A549 (cell line): ENCODE measurements at regions not wholly inside any gene's neighbourhood (a gene's known extent, or its start where the extent isn't known, plus 50 kb on each side); places are given as distances from the start of the nearest gene placed in this dataset.

Experiments
- ATAC-seq, 2 experiments: fragments of 200-7000 bp in 1 of 2; fragments of >200 bp in 1 of 2; cut with Nextera tagmentation in 1 of 2; cut with Tn5 transposase in 1 of 2; 3 replicates each; pipeline versions ENCODE4 v1.8.0 to v1.9.1; 2018 to 2020; ENCODE audit warnings: mild to moderate bottlenecking in 1 of 2, moderate library complexity in 1 of 2
- CTCF ChIA-PET: fragments of 300-600 bp; sonication (Branson Sonifier 250); formaldehyde crosslinking; extraction: SDS; loops from one replicate; lab custom pipeline; 2021; ENCODE audit warnings: antibody characterized with exemption, inconsistent platforms; lab: Yijun Ruan, JAX
- POLR2A ChIA-PET: fragments of 350-600 bp; formaldehyde crosslinking; extraction: SDS; loops from one replicate; lab custom pipeline; 2021; ENCODE audit warnings: antibody characterized with exemption, inconsistent platforms; lab: Yijun Ruan, JAX
- DNase-seq, 2 experiments: peaks; one replicate each; pipeline versions ENCODE4 v3.0.0 to v3.0.0-alpha.2; 2011 to 2016; ENCODE audit warnings: low read depth in 1 of 2, low spot score in 1 of 2
- FAIRE-seq: peaks from 2 replicates; lab custom pipeline; 2011; peaks lifted over from hg19 to GRCh38; lab: Jason Lieb, UNC
- H3K27ac ChIP-seq, 2 experiments: fragments of >200 bp; sonication (Bioruptor Twin); formaldehyde crosslinking; 3 replicates each; pipeline ENCODE4 v1.5.1; 2016 to 2017
- H3K4me1 ChIP-seq: fragments of >200 bp; sonication (Bioruptor Twin); formaldehyde crosslinking; 3 replicates; pipeline ENCODE4 v1.6.1; 2016
- H3K4me2 ChIP-seq: fragments of >200 bp; sonication (Bioruptor Twin); formaldehyde crosslinking; 3 replicates; pipeline ENCODE4 v1.6.1; 2016
- H3K4me3 ChIP-seq: fragments of >200 bp; sonication (Bioruptor Twin); formaldehyde crosslinking; 3 replicates; pipeline ENCODE4 v1.5.1; 2016
- H3K9me3 ChIP-seq: fragments of >200 bp; sonication (Bioruptor Twin); formaldehyde crosslinking; 3 replicates; pipeline ENCODE4 v1.6.1; 2016
- CBX2 ChIP-seq: fragments of 200-600 bp; sonication (generic); IDR thresholded peaks from 2 replicates; pipeline ENCODE4 v1.6.1; 2016; ENCODE audit warnings: low read depth, mild to moderate bottlenecking, borderline replicate concordance
- CEBPB ChIP-seq, 2 experiments: fragments of >200 bp in 1 of 2; sonication (Bioruptor Twin) in 1 of 2; formaldehyde crosslinking in 1 of 2; IDR thresholded peaks; 2 replicates each; pipeline ENCODE4 v1.6.1; 2012 to 2016
- EHF ChIP-seq: fragments of 250-450 bp; sonication (Bioruptor Pico); IDR thresholded peaks from 2 replicates; pipeline ENCODE4 v1.5.0; 2020; ENCODE audit warnings: mild to moderate bottlenecking
- HOXA7 ChIP-seq: fragments of 250-450 bp; sonication (Bioruptor Pico); IDR thresholded peaks from 2 replicates; pipeline ENCODE4 v1.5.0; 2020; ENCODE audit warnings: mild to moderate bottlenecking, moderate library complexity
- JUNB ChIP-seq: fragments of >200 bp; sonication (Bioruptor Twin); formaldehyde crosslinking; IDR thresholded peaks from 2 replicates; pipeline ENCODE4 v1.6.1; 2016
- KDM5A ChIP-seq: fragments of 200-600 bp; sonication (generic); IDR thresholded peaks from 2 replicates; pipeline ENCODE4 v1.6.1; 2016; ENCODE audit warnings: antibody characterized with exemption, mild to moderate bottlenecking
- MAFK ChIP-seq: fragments of 450-650 bp; IDR thresholded peaks from 2 replicates; pipeline ENCODE4 v1.6.1; 2014; ENCODE audit not compliant: partially characterized antibody
- MAX ChIP-seq: IDR thresholded peaks from 2 replicates; pipeline ENCODE4 v1.6.1; 2012
- MYC ChIP-seq: IDR thresholded peaks from 2 replicates; pipeline ENCODE4 v1.6.1; 2012; ENCODE audit warnings: mild to moderate bottlenecking, inconsistent platforms, low read length, improper control_type of control experiment, borderline replicate concordance
- PHF8 ChIP-seq: fragments of 200-600 bp; sonication (generic); IDR thresholded peaks from 2 replicates; pipeline ENCODE4 v1.6.1; 2016; ENCODE audit warnings: low read depth, mild to moderate bottlenecking, antibody characterized with exemption, moderate library complexity, borderline replicate concordance
- REST ChIP-seq: fragments of 200-600 bp; sonication (generic); IDR thresholded peaks from 2 replicates; pipeline ENCODE4 v1.6.1; 2016; ENCODE audit warnings: antibody characterized with exemption, mild to moderate bottlenecking, moderate library complexity
- RFX5 ChIP-seq: fragments of 450-650 bp; IDR thresholded peaks from 2 replicates; pipeline ENCODE4 v1.7.1; 2014; ENCODE audit warnings: antibody characterized with exemption, mild to moderate bottlenecking, moderate library complexity
- TP53 ChIP-seq: fragments of 250-450 bp; sonication (Bioruptor Pico); IDR thresholded peaks from 2 replicates; pipeline ENCODE4 v1.5.0; 2021; ENCODE audit warnings: mild to moderate bottlenecking, moderate library complexity
- ZFP36 ChIP-seq: fragments of 450-650 bp; IDR thresholded peaks from 2 replicates; pipeline ENCODE4 v1.6.1; 2014; ENCODE audit warnings: borderline replicate concordance; ENCODE audit not compliant: partially characterized antibody
- WGBS: methylation state at CpG from one replicate; pipeline ENCODE4 v1.1.6; 2017; ENCODE audit errors: missing lambda C conversion rate; 5-methylcytosine and 5-hydroxymethylcytosine counted together
- TF ChIP-seq, protein P1 (sequence below): fragments of 150-350 bp; IDR thresholded peaks from 2 replicates; pipeline ENCODE4 v1.6.1; 2014; ENCODE audit warnings: low read depth, mild to moderate bottlenecking, low read length
- TF ChIP-seq, protein P2 (sequence below): IDR thresholded peaks from 2 replicates; pipeline ENCODE4 v1.6.1; 2012
- TF ChIP-seq, protein P3 (sequence below): IDR thresholded peaks from 2 replicates; pipeline ENCODE4 v1.6.1; 2012; ENCODE audit warnings: low read depth, borderline replicate concordance
- TF ChIP-seq, protein P4 (sequence below): fragments of >200 bp; sonication (Bioruptor Twin); formaldehyde crosslinking; IDR thresholded peaks from 3 replicates; pipeline ENCODE4 v1.6.1; 2016

- CTCF ChIA-PET = interaction anchor here (1.0 to 8.7 kb wide), 6 partner anchors 12 to 270 kb away, joined by 3 to 89 read pairs (median 22); no protein-coding TSS in a partner anchor
- WGBS = 37% methylated on average over 2 of the region's 2 CpGs
- FAIRE-seq (no peak), ATAC-seq (no peak), DNase-seq (no peak)
- Histone ChIP-seq H3K4me1 (no peaks in the 10 kb centered on the region), H3K4me3 (no peak overlapping the region), H3K27ac (no peak overlapping the region), H3K9me3 (no peaks in the 10 kb centered on the region), H3K4me2 (no peak overlapping the region)
- POLR2A ChIA-PET = interaction anchor here (1.7 to 5.2 kb wide), 2 partner anchors 147 to 157 kb away, joined by 3 to 41 read pairs; no protein-coding TSS in a partner anchor
- TF ChIP-seq JUNB (no peak), CBX2 (no peak), TP53 (CRISPR knock-in tag) (no peak), HOXA7 (CRISPR knock-in tag) (no peak), MAX (no peak), RFX5 (no peak), EHF (no peak), MYC (no peak), ZFP36 (no peak), KDM5A (no peak), CEBPB (IDR thresholded peaks at IDR 0.05) (no peak), PHF8 (no peak), MAFK (no peak)
- TF ChIP-seq, protein P1, sequence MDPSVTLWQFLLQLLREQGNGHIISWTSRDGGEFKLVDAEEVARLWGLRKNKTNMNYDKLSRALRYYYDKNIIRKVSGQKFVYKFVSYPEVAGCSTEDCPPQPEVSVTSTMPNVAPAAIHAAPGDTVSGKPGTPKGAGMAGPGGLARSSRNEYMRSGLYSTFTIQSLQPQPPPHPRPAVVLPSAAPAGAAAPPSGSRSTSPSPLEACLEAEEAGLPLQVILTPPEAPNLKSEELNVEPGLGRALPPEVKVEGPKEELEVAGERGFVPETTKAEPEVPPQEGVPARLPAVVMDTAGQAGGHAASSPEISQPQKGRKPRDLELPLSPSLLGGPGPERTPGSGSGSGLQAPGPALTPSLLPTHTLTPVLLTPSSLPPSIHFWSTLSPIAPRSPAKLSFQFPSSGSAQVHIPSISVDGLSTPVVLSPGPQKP = no peak
- TF ChIP-seq, protein P2, sequence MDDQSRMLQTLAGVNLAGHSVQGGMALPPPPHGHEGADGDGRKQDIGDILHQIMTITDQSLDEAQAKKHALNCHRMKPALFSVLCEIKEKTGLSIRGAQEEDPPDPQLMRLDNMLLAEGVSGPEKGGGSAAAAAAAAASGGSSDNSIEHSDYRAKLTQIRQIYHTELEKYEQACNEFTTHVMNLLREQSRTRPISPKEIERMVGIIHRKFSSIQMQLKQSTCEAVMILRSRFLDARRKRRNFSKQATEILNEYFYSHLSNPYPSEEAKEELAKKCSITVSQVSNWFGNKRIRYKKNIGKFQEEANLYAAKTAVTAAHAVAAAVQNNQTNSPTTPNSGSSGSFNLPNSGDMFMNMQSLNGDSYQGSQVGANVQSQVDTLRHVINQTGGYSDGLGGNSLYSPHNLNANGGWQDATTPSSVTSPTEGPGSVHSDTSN = no peak
- TF ChIP-seq, protein P3, sequence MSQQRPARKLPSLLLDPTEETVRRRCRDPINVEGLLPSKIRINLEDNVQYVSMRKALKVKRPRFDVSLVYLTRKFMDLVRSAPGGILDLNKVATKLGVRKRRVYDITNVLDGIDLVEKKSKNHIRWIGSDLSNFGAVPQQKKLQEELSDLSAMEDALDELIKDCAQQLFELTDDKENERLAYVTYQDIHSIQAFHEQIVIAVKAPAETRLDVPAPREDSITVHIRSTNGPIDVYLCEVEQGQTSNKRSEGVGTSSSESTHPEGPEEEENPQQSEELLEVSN = no peak
- TF ChIP-seq, protein P4, sequence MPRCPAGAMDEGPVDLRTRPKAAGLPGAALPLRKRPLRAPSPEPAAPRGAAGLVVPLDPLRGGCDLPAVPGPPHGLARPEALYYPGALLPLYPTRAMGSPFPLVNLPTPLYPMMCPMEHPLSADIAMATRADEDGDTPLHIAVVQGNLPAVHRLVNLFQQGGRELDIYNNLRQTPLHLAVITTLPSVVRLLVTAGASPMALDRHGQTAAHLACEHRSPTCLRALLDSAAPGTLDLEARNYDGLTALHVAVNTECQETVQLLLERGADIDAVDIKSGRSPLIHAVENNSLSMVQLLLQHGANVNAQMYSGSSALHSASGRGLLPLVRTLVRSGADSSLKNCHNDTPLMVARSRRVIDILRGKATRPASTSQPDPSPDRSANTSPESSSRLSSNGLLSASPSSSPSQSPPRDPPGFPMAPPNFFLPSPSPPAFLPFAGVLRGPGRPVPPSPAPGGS = no peak
Observed at GRCh38 chr3:107273771-107274170, 103.5 kb upstream of the CCDC54 start.

DNA sequence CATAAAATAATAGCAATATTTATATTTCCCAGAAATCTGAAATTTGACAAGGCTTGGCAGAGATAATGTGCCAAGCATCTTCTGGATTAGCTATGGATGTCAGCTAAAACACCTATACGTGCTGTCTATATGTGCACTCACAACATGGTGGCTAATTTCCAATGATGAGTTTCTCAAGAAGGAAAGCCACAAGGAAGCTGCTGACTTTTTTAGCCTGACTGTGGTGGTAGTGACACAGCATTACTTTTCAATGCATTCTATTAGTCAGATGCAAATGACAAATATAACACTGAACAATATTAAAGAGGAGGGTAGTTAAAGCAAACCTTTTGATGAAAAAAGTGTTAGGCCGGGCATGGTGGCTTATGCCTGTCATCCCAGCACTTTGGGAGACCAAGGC is 101.7 kb upstream of the CCDC54 start:
- 48% methylated on average over 2 of the region's 2 CpGs for WGBS
- FAIRE-seq = no peak

More for the DNA sequence above, 101.7 kb upstream of the CCDC54 start:
- POLR2A ChIA-PET = interaction anchor here (5.2 kb wide), 1 partner anchor 155 kb away, joined by 41 read pairs; no protein-coding TSS in a partner anchor
- no peak for ATAC-seq
- no peak overlapping the region for H3K27ac ChIP-seq
- no peaks in the 10 kb centered on the region for H3K9me3 ChIP-seq
- CTCF ChIA-PET = interaction anchor here (1.3 to 8.7 kb wide), 3 partner anchors 9 to 155 kb away, joined by 5 to 89 read pairs (median 18); no protein-coding TSS in a partner anchor
- no peaks in the 10 kb centered on the region for H3K4me1 ChIP-seq
- no peak overlapping the region for H3K4me2 ChIP-seq
- DNase-seq = no peak
- no peak overlapping the region for H3K4me3 ChIP-seq
- TF ChIP-seq REST (no peak), HOXA7 (CRISPR knock-in tag) (no peak)
- TF ChIP-seq, protein P1 = no peak
